Lower leg skin (tissue), 4 donors: ENCODE measurements at regions not wholly inside any gene's neighbourhood (a gene's known extent, or its start where the extent isn't known, plus 50 kb on each side); places are given as distances from the start of the nearest gene placed in this dataset.
"Not testable (repeated sequence)": the region's sequence is repeated elsewhere in the genome, so short reads cannot be mapped to it uniquely, and the experiment has no call there.

ENCODE experiments used
- DNase-seq, 2 donors: peaks; one replicate each; pipeline ENCODE4 v3.0.0-alpha.2; 2019; ENCODE audit warnings: low spot score in 2 of 2
- H3K4me3 ChIP-seq: fragments of 200-600 bp; sonication (generic); 2 replicates; pipeline ENCODE4 v1.5.1; 2017; ENCODE audit warnings: mild to moderate bottlenecking, low read depth; ENCODE audit not compliant: poor library complexity, severe bottlenecking
- CTCF ChIP-seq, 3 donors: fragments of 450-650 bp; IDR thresholded peaks; one replicate each; pipeline ENCODE4 v1.5.1; 2016; ENCODE audit warnings: antibody characterized with exemption in 3 of 3, mild to moderate bottlenecking in 3 of 3, moderate library complexity in 2 of 3
- POLR2A ChIP-seq, 2 donors: fragments of 450-650 bp; IDR thresholded peaks; one replicate each; pipeline ENCODE4 v1.6.1; 2016 to 2017; ENCODE audit warnings: antibody characterized with exemption in 2 of 2, mild to moderate bottlenecking in 1 of 2, moderate library complexity in 1 of 2
- WGBS, 2 donors: methylation state at CpG; one replicate each; pipeline ENCODE4 v1.1.5; 2018; 5-methylcytosine and 5-hydroxymethylcytosine counted together
- intact Hi-C: fragments of 100-400 bp; cut with DNase I; formaldehyde crosslinking; loops from one replicate; pipeline ENCODE4 v1.15.0; 2023; ENCODE audit warnings: low total_unique reads

- TF ChIP-seq CTCF (IDR thresholded peaks at IDR 0.05) (no peak), POLR2A (IDR thresholded peaks at IDR 0.05) (no peak)
- WGBS, 2 donors: 75 to 79% methylated on average over 2 of the region's 2 CpGs
- intact Hi-C loops: no loop called here
- no peak for DNase-seq
- no peak overlapping the region for H3K4me3 ChIP-seq
Measured at GRCh38 chr14:65846196-65846868, 433.8 kb downstream of the FUT8 start.

GRCh38 chr14:65847075-65847847 is 434.7 kb downstream of the FUT8 start:
- peak in 1 of 2 donors; percentile 18 for DNase-seq
- WGBS, 2 donors: 80 to 84% methylated on average over 7 of the region's 7 CpGs
- intact Hi-C loops: no loop called here
- TF ChIP-seq POLR2A (IDR thresholded peaks at IDR 0.05): no peak
- TF ChIP-seq CTCF (IDR thresholded peaks at IDR 0.05): no peak
- H3K4me3 ChIP-seq: no peak overlapping the region

- peak in 1 of 2 donors; percentile 18 for DNase-seq
- WGBS, 2 donors: 83 to 87% methylated on average over 3 of the region's 3 CpGs
- intact Hi-C loops, H3K4me3 ChIP-seq: not testable (repeated sequence)
Measured at GRCh38 chr14:65847931-65848330, 435.4 kb downstream of the FUT8 start.

- TF ChIP-seq CTCF (IDR thresholded peaks at IDR 0.05) (no peak), POLR2A (IDR thresholded peaks at IDR 0.05) (no peak)
- no peak overlapping the region for H3K4me3 ChIP-seq
- 96% methylated on average over 3 of the region's 3 CpGs for WGBS, 2 donors
- no peak for DNase-seq
- intact Hi-C loops: no loop called here
Measured at GRCh38 chr14:65849091-65849490, 436.6 kb downstream of the FUT8 start.

- no peak overlapping the region for H3K4me3 ChIP-seq
- intact Hi-C loops: no loop called here
- TF ChIP-seq CTCF (IDR thresholded peaks at IDR 0.05) (no peak), POLR2A (IDR thresholded peaks at IDR 0.05) (no peak)
Measured at GRCh38 chr14:65849558-65849957, 437.0 kb downstream of the FUT8 start.

GRCh38 chr14:65850429-65851135 is 438.1 kb downstream of the FUT8 start:
- peak in 1 of 2 donors; percentile 71 for DNase-seq
- TF ChIP-seq CTCF (IDR thresholded peaks at IDR 0.05) (no peak), POLR2A (IDR thresholded peaks at IDR 0.05) (no peak)
- H3K4me3 ChIP-seq: no peak overlapping the region
- WGBS, 2 donors: 82 to 83% methylated on average over 10 of the region's 10 CpGs
- intact Hi-C loops: no loop called here

More at GRCh38 chr14:65849558-65849957, 437.0 kb downstream of the FUT8 start:
- WGBS, 2 donors: 69 to 78% methylated on average over 2 of the region's 2 CpGs
- peak in 1 of 2 donors; percentile 6 for DNase-seq
